ENCODE measurements at regions not wholly inside any gene's neighbourhood (a gene's known extent, or its start where the extent isn't known, plus 50 kb on each side); places are given as distances from the start of the nearest gene placed in this dataset.

GRCh38 chr5:118435131-118435530, 553.2 kb downstream of the DTWD2 start:
- TF ChIP-seq, protein P1, sequence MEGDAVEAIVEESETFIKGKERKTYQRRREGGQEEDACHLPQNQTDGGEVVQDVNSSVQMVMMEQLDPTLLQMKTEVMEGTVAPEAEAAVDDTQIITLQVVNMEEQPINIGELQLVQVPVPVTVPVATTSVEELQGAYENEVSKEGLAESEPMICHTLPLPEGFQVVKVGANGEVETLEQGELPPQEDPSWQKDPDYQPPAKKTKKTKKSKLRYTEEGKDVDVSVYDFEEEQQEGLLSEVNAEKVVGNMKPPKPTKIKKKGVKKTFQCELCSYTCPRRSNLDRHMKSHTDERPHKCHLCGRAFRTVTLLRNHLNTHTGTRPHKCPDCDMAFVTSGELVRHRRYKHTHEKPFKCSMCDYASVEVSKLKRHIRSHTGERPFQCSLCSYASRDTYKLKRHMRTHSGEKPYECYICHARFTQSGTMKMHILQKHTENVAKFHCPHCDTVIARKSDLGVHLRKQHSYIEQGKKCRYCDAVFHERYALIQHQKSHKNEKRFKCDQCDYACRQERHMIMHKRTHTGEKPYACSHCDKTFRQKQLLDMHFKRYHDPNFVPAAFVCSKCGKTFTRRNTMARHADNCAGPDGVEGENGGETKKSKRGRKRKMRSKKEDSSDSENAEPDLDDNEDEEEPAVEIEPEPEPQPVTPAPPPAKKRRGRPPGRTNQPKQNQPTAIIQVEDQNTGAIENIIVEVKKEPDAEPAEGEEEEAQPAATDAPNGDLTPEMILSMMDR (IDR thresholded peaks at IDR 0.05; ENCODE audit: insufficient read depth, low read length, poor library complexity, severe bottlenecking): no peak
- Histone ChIP-seq H3K36me3 (ENCODE audit: control insufficient read depth, insufficient read depth, low read length) (no peaks in the 10 kb centered on the region), H3K27me3 (replicated peaks; ENCODE audit: control insufficient read depth, insufficient read depth, low read length) (no peaks in the 10 kb centered on the region), H3K4me3 (replicated peaks; ENCODE audit: low read depth, low read length) (no peak overlapping the region)
- no peak for DNase-seq (ENCODE audit: extremely low read depth, insufficient read length)

GRCh38 chr5:118434522-118434921, 553.8 kb downstream of the DTWD2 start:
- no peaks in the 10 kb centered on the region for H3K27me3 ChIP-seq (replicated peaks; ENCODE audit: control insufficient read depth, insufficient read depth, low read length)
- TF ChIP-seq, protein P1 (IDR thresholded peaks at IDR 0.05; ENCODE audit: insufficient read depth, low read length, poor library complexity, severe bottlenecking): no peak
- H3K4me3 ChIP-seq (replicated peaks; ENCODE audit: low read depth, low read length): no peak overlapping the region
- DNase-seq (ENCODE audit: extremely low read depth, insufficient read length): no peak
- no peaks in the 10 kb centered on the region for H3K36me3 ChIP-seq (ENCODE audit: control insufficient read depth, insufficient read depth, low read length)

- no peak overlapping the region for H3K4me3 ChIP-seq (replicated peaks; ENCODE audit: low read depth, low read length)
- H3K27me3 ChIP-seq (replicated peaks; ENCODE audit: control insufficient read depth, insufficient read depth, low read length): no peaks in the 10 kb centered on the region
- DNase-seq (ENCODE audit: extremely low read depth, insufficient read length): no peak
- no peaks in the 10 kb centered on the region for H3K36me3 ChIP-seq (ENCODE audit: control insufficient read depth, insufficient read depth, low read length)
- TF ChIP-seq, protein P1 (IDR thresholded peaks at IDR 0.05; ENCODE audit: insufficient read depth, low read length, poor library complexity, severe bottlenecking): no peak
Observed at GRCh38 chr5:118430076-118430475, 558.3 kb downstream of the DTWD2 start.

GRCh38 chr5:118407958-118408357, 580.4 kb downstream of the DTWD2 start:
- Histone ChIP-seq H3K4me3 (replicated peaks; ENCODE audit: low read depth, low read length) (no peak overlapping the region), H3K36me3 (ENCODE audit: control insufficient read depth, insufficient read depth, low read length) (no peaks in the 10 kb centered on the region), H3K27me3 (replicated peaks; ENCODE audit: control insufficient read depth, insufficient read depth, low read length) (no peaks in the 10 kb centered on the region)
- no peak for DNase-seq (ENCODE audit: extremely low read depth, insufficient read length)
- TF ChIP-seq, protein P1 (IDR thresholded peaks at IDR 0.05; ENCODE audit: insufficient read depth, low read length, poor library complexity, severe bottlenecking): no peak

DNA sequence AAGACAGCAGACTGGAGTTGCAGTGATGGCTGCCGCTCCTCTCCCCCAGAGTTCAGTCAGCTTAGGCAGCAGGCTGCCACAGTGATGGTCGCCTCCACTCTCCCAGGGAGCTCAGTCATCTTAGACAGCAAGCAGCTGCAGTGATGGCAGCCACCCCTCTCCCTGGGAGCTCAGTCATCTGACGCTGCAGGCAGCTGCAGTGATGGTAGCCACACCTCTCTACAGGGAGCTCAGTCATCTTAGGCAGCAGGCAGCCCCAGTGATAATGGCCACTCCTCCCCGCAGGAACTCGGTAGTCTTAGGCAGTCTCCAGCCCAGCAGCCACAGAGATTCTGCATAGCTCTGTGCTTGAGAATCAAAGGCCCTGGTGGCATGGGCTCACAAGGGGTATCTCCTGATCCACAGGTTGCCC, 582.7 kb downstream of the DTWD2 start:
- Histone ChIP-seq H3K27me3 (replicated peaks; ENCODE audit: control insufficient read depth, insufficient read depth, low read length) (no peaks in the 10 kb centered on the region), H3K4me3 (replicated peaks; ENCODE audit: low read depth, low read length) (no peak overlapping the region), H3K36me3 (ENCODE audit: control insufficient read depth, insufficient read depth, low read length) (no peaks in the 10 kb centered on the region)
- DNase-seq (ENCODE audit: extremely low read depth, insufficient read length): no peak
- TF ChIP-seq, protein P1 (IDR thresholded peaks at IDR 0.05; ENCODE audit: insufficient read depth, low read length, poor library complexity, severe bottlenecking): no peak

DNA sequence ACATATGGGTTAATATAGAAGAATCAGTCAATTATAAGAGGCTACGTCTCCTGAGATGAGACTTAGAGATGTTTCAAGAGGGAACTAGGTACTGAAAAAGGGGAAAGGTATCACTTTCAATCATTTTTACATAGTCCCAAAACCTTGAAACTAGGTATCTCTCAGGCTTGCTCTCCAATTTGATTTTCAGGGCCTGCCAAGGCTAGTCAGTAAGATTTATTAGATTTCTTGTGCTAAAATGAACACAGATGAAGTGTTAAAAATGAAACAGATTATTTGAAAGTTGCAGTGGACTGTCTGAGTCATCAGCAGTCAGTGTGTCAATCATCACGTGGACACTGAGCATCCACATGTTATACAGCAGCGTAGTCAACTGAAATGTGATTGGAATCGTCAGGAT, 591.1 kb downstream of the DTWD2 start:
- H3K27me3 ChIP-seq (replicated peaks; ENCODE audit: control insufficient read depth, insufficient read depth, low read length): no peaks in the 10 kb centered on the region
- TF ChIP-seq, protein P1 (IDR thresholded peaks at IDR 0.05; ENCODE audit: insufficient read depth, low read length, poor library complexity, severe bottlenecking): no peak
- H3K4me3 ChIP-seq (replicated peaks; ENCODE audit: low read depth, low read length): no peak overlapping the region

More for the DNA sequence above, 591.1 kb downstream of the DTWD2 start:
- H3K36me3 ChIP-seq (ENCODE audit: control insufficient read depth, insufficient read depth, low read length): no peaks in the 10 kb centered on the region
- DNase-seq (ENCODE audit: extremely low read depth, insufficient read length): no peak

Data from GM06990 (cell line).